Activated T-helper 17 cell treated with anti-CD3 and anti-CD28 coated beads, Interleukin-2, amount 50 U/mL, for 72 hours (primary cell): ENCODE measurements at regions not wholly inside any gene's neighbourhood (a gene's known extent, or its start where the extent isn't known, plus 50 kb on each side); places are given as distances from the start of the nearest gene placed in this dataset.

Experiments
- ATAC-seq: fragments of 150-1000 bp; cut with Tn5 transposase; replicated peaks from 2 replicates; pipeline ENCODE4 v1.10.0; 2021; ENCODE audit warnings: mild to moderate bottlenecking, moderate library complexity
- H3K27ac Mint-ChIP-seq: one replicate; pipeline ENCODE4 v1.8.0; 2022; ENCODE audit warnings: mixed read lengths
- H3K27me3 Mint-ChIP-seq: one replicate; pipeline ENCODE4 v1.8.0; 2022; ENCODE audit warnings: mixed read lengths
- H3K36me3 Mint-ChIP-seq: one replicate; pipeline ENCODE4 v1.8.0; 2022; ENCODE audit warnings: low read depth, mild to moderate bottlenecking, mixed read lengths
- H3K4me1 Mint-ChIP-seq: one replicate; pipeline ENCODE4 v1.8.0; 2022; ENCODE audit warnings: mixed read lengths
- H3K4me3 Mint-ChIP-seq: one replicate; pipeline ENCODE4 v1.8.0; 2022; ENCODE audit warnings: mild to moderate bottlenecking, mixed read lengths
- H3K9me3 Mint-ChIP-seq: one replicate; pipeline ENCODE4 v1.8.0; 2022; ENCODE audit warnings: mixed read lengths

GRCh38 chr4:106471151-106471550 is 102.6 kb upstream of the GIMD1 start:
- H3K9me3 Mint-ChIP-seq = peaks cover 15% of the 10 kb centered on the region
- no peak overlapping the region for H3K4me3 Mint-ChIP-seq
- no peak for ATAC-seq
- H3K36me3 Mint-ChIP-seq = no peaks in the 10 kb centered on the region
- H3K4me1 Mint-ChIP-seq = no peaks in the 10 kb centered on the region
- no peak overlapping the region for H3K27ac Mint-ChIP-seq
- peaks cover 10% of the 10 kb centered on the region for H3K27me3 Mint-ChIP-seq

- H3K9me3 Mint-ChIP-seq = peaks cover 11% of the 10 kb centered on the region
- no peak for ATAC-seq
- no peak overlapping the region for H3K4me3 Mint-ChIP-seq
- H3K27me3 Mint-ChIP-seq = no peaks in the 10 kb centered on the region
- H3K4me1 Mint-ChIP-seq = no peaks in the 10 kb centered on the region
- H3K36me3 Mint-ChIP-seq = no peaks in the 10 kb centered on the region
- H3K27ac Mint-ChIP-seq = no peak overlapping the region
These were observed 95.0 kb upstream of the GIMD1 start for GRCh38 chr4:106463622-106464021.

GRCh38 chr4:106454581-106454980 is 86.0 kb upstream of the GIMD1 start:
- Mint-ChIP-seq H3K27ac (no peak overlapping the region), H3K4me3 (no peak overlapping the region), H3K4me1 (no peaks in the 10 kb centered on the region), H3K27me3 (peaks cover 8% of the 10 kb centered on the region), H3K36me3 (no peaks in the 10 kb centered on the region), H3K9me3 (peaks cover 3% of the 10 kb centered on the region)
- no peak for ATAC-seq

- Mint-ChIP-seq H3K36me3 (no peaks in the 10 kb centered on the region), H3K27ac (no peak overlapping the region), H3K4me1 (no peaks in the 10 kb centered on the region), H3K9me3 (peaks cover 3% of the 10 kb centered on the region), H3K27me3 (peaks cover 8% of the 10 kb centered on the region), H3K4me3 (no peak overlapping the region)
- no peak for ATAC-seq
These were observed 85.4 kb upstream of the GIMD1 start for GRCh38 chr4:106454021-106454420.

- Mint-ChIP-seq H3K4me1 (no peaks in the 10 kb centered on the region), H3K36me3 (no peaks in the 10 kb centered on the region), H3K27me3 (peaks cover 8% of the 10 kb centered on the region), H3K9me3 (peaks cover 6% of the 10 kb centered on the region), H3K27ac (no peak overlapping the region), H3K4me3 (no peak overlapping the region)
- no peak for ATAC-seq
These were observed 82.5 kb upstream of the GIMD1 start for GRCh38 chr4:106451091-106451490.

GRCh38 chr4:106450249-106450648 is 81.7 kb upstream of the GIMD1 start:
- Mint-ChIP-seq H3K4me3 (no peak overlapping the region), H3K27ac (no peak overlapping the region), H3K4me1 (no peaks in the 10 kb centered on the region), H3K27me3 (peaks cover 12% of the 10 kb centered on the region), H3K9me3 (peaks cover 9% of the 10 kb centered on the region), H3K36me3 (no peaks in the 10 kb centered on the region)
- ATAC-seq = no peak

- H3K36me3 Mint-ChIP-seq = no peaks in the 10 kb centered on the region
- no peak for ATAC-seq
- no peaks in the 10 kb centered on the region for H3K4me1 Mint-ChIP-seq
- H3K27me3 Mint-ChIP-seq = peaks cover 7% of the 10 kb centered on the region
- H3K9me3 Mint-ChIP-seq = peaks cover 6% of the 10 kb centered on the region
- H3K27ac Mint-ChIP-seq = no peak overlapping the region
- H3K4me3 Mint-ChIP-seq = no peak overlapping the region
These were observed 76.0 kb upstream of the GIMD1 start for GRCh38 chr4:106444557-106444956.

- no peak for ATAC-seq
- no peaks in the 10 kb centered on the region for H3K36me3 Mint-ChIP-seq
- H3K27ac Mint-ChIP-seq = no peak overlapping the region
- H3K4me3 Mint-ChIP-seq = no peak overlapping the region
- H3K27me3 Mint-ChIP-seq = peaks cover 3% of the 10 kb centered on the region
- H3K4me1 Mint-ChIP-seq = no peaks in the 10 kb centered on the region
- peaks cover 4% of the 10 kb centered on the region for H3K9me3 Mint-ChIP-seq
These were observed 62.2 kb upstream of the GIMD1 start for GRCh38 chr4:106430797-106431196.

GRCh38 chr4:106429885-106430284 is 61.3 kb upstream of the GIMD1 start:
- H3K4me3 Mint-ChIP-seq = no peak overlapping the region
- H3K4me1 Mint-ChIP-seq = no peaks in the 10 kb centered on the region
- peaks cover 4% of the 10 kb centered on the region for H3K9me3 Mint-ChIP-seq
- no peak for ATAC-seq
- H3K27me3 Mint-ChIP-seq = peaks cover 3% of the 10 kb centered on the region
- H3K27ac Mint-ChIP-seq = no peak overlapping the region
- H3K36me3 Mint-ChIP-seq = no peaks in the 10 kb centered on the region

- ATAC-seq = no peak
- Mint-ChIP-seq H3K36me3 (no peaks in the 10 kb centered on the region), H3K4me3 (no peak overlapping the region), H3K4me1 (no peaks in the 10 kb centered on the region), H3K9me3 (no peaks in the 10 kb centered on the region), H3K27ac (no peak overlapping the region), H3K27me3 (peaks cover 4% of the 10 kb centered on the region)
These were observed 57.5 kb upstream of the GIMD1 start for GRCh38 chr4:106426069-106426468.

- Mint-ChIP-seq H3K27ac (no peak overlapping the region), H3K4me1 (no peaks in the 10 kb centered on the region), H3K4me3 (no peak overlapping the region), H3K27me3 (peaks cover 4% of the 10 kb centered on the region), H3K36me3 (no peaks in the 10 kb centered on the region), H3K9me3 (no peaks in the 10 kb centered on the region)
- ATAC-seq = no peak
These were observed 57.0 kb upstream of the GIMD1 start for GRCh38 chr4:106425576-106425975.

- peaks cover 4% of the 10 kb centered on the region for H3K27me3 Mint-ChIP-seq
- no peak overlapping the region for H3K27ac Mint-ChIP-seq
- no peaks in the 10 kb centered on the region for H3K36me3 Mint-ChIP-seq
- no peak for ATAC-seq
- no peaks in the 10 kb centered on the region for H3K4me1 Mint-ChIP-seq
- no peaks in the 10 kb centered on the region for H3K9me3 Mint-ChIP-seq
- H3K4me3 Mint-ChIP-seq = no peak overlapping the region
These were observed 55.8 kb upstream of the GIMD1 start for GRCh38 chr4:106424426-106424825.

- Mint-ChIP-seq H3K27ac (no peak overlapping the region), H3K4me1 (no peaks in the 10 kb centered on the region), H3K4me3 (no peak overlapping the region), H3K27me3 (peaks cover 4% of the 10 kb centered on the region), H3K9me3 (no peaks in the 10 kb centered on the region), H3K36me3 (no peaks in the 10 kb centered on the region)
- no peak for ATAC-seq
These were observed 55.2 kb upstream of the GIMD1 start for GRCh38 chr4:106423791-106424190.

GRCh38 chr4:106422766-106423165 is 54.2 kb upstream of the GIMD1 start:
- Mint-ChIP-seq H3K27ac (no peak overlapping the region), H3K27me3 (peaks cover 4% of the 10 kb centered on the region), H3K4me1 (no peaks in the 10 kb centered on the region), H3K36me3 (no peaks in the 10 kb centered on the region), H3K4me3 (no peak overlapping the region), H3K9me3 (no peaks in the 10 kb centered on the region)
- ATAC-seq = no peak

GRCh38 chr4:106421441-106422296 is 53.1 kb upstream of the GIMD1 start:
- Mint-ChIP-seq H3K4me1 (no peaks in the 10 kb centered on the region), H3K4me3 (no peak overlapping the region), H3K36me3 (no peaks in the 10 kb centered on the region), H3K27ac (no peak overlapping the region), H3K27me3 (peaks cover 4% of the 10 kb centered on the region), H3K9me3 (no peaks in the 10 kb centered on the region)
- ATAC-seq = no peak
